ENCODE measurements at regions not wholly inside any gene's neighbourhood (a gene's known extent, or its start where the extent isn't known, plus 50 kb on each side); places are given as distances from the start of the nearest gene placed in this dataset.

- WGBS, 2 donors, result 68 to 85% methylated on average over 6 of the region's 6 CpGs
- ATAC-seq (ENCODE audit: insufficient read depth, low FRiP score) (no peak), DNase-seq (no peak)
- Histone ChIP-seq H3K36me3 (ENCODE audit: control insufficient read depth in 4 of 4, insufficient read depth in 4 of 4, low read length in 4 of 4) (no peaks in the 10 kb centered on the region), H3K9me3 (ENCODE audit: control insufficient read depth in 4 of 4, insufficient read depth in 3 of 4, low read length in 3 of 4) (no peaks in the 10 kb centered on the region), H3K9ac (ENCODE audit: insufficient read depth in 1 of 2, low read length in 2 of 2) (no peak overlapping the region), H3K4me3 (no peak overlapping the region), H3K27ac (ENCODE audit: low read depth in 1 of 2, low read length in 1 of 2) (no peak overlapping the region), H3K27me3 (ENCODE audit: control insufficient read depth in 3 of 3, insufficient read depth in 3 of 3, low read length in 2 of 3) (no peaks in the 10 kb centered on the region), H3K4me1 (ENCODE audit: control insufficient read depth in 5 of 5, insufficient read depth in 5 of 5, low read length in 5 of 5) (peaks cover 0 to 2% (median 0%) of the 10 kb centered on the region in 5 donors)
- TF ChIP-seq CTCF (IDR thresholded peaks at IDR 0.05; ENCODE audit: control extremely low read depth, extremely low read depth), result no peak
Measured at GRCh38 chr12:13387101-13387500, 190.6 kb downstream of the EMP1 start.

DNA sequence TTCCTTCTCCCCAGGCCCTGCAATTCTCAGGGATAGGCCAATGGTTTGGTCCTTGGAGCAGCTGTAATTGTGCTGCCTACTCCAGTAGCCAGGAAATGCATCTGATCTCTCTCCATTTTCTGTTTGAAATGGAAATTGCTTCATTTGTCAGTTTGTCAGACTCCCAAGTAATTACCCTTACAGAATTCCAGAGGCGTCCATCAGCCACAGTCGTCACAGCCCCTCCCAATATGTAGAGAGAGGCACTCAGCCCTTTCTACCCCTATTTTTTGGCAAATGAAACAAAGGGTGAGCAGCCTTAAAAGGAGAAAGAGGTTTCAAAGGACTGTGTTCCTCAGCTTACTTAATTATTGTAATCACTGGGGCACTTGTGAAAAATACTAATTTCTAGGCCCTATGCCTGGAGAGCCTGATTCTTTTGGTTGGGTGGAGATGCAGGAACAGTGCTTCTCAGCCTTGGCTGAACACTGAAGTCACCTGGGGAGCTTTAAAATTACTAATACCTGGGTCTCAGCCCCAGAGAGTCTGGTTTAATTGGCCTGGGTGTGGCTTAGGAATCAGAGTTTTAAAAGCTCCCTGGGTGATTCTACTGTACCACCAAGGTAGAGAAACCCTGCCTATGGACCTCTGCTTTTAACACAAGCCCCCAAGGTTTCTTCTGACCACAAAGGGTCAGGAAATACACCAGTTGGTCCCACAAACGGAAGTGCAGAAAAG lies 190.0 kb downstream of the EMP1 start:
- ATAC-seq (ENCODE audit: insufficient read depth, low FRiP score) (no peak), DNase-seq (no peak)
- H3K27me3 ChIP-seq (ENCODE audit: control insufficient read depth in 3 of 3, insufficient read depth in 3 of 3, low read length in 2 of 3), result no peaks in the 10 kb centered on the region
- peaks cover 0 to 2% (median 0%) of the 10 kb centered on the region in 5 donors for H3K4me1 ChIP-seq (ENCODE audit: control insufficient read depth in 5 of 5, insufficient read depth in 5 of 5, low read length in 5 of 5)
- no peak overlapping the region for H3K4me3 ChIP-seq
- no peak for TF ChIP-seq CTCF (IDR thresholded peaks at IDR 0.05; ENCODE audit: control extremely low read depth, extremely low read depth)
- no peaks in the 10 kb centered on the region for H3K36me3 ChIP-seq (ENCODE audit: control insufficient read depth in 4 of 4, insufficient read depth in 4 of 4, low read length in 4 of 4)
- no peak overlapping the region for H3K9ac ChIP-seq (ENCODE audit: insufficient read depth in 1 of 2, low read length in 2 of 2)
- 58 to 75% methylated on average over 3 of the region's 3 CpGs for WGBS, 2 donors
- H3K27ac ChIP-seq (ENCODE audit: low read depth in 1 of 2, low read length in 1 of 2), result no peak overlapping the region
- H3K9me3 ChIP-seq (ENCODE audit: control insufficient read depth in 4 of 4, insufficient read depth in 3 of 4, low read length in 3 of 4), result no peaks in the 10 kb centered on the region

GRCh38 chr12:13383379-13383778 lies 186.9 kb downstream of the EMP1 start:
- H3K27ac ChIP-seq (ENCODE audit: low read depth in 1 of 2, low read length in 1 of 2), result no peak overlapping the region
- no peak overlapping the region for H3K4me3 ChIP-seq
- DNase-seq (no peak), ATAC-seq (ENCODE audit: insufficient read depth, low FRiP score) (no peak)
- WGBS, 2 donors, result 79 to 84% methylated on average over 3 of the region's 3 CpGs
- H3K9me3 ChIP-seq (ENCODE audit: control insufficient read depth in 4 of 4, insufficient read depth in 3 of 4, low read length in 3 of 4), result no peaks in the 10 kb centered on the region
- no peaks in the 10 kb centered on the region for H3K27me3 ChIP-seq (ENCODE audit: control insufficient read depth in 3 of 3, insufficient read depth in 3 of 3, low read length in 2 of 3)
- TF ChIP-seq CTCF (IDR thresholded peaks at IDR 0.05; ENCODE audit: control extremely low read depth, extremely low read depth), result no peak
- no peak overlapping the region for H3K9ac ChIP-seq (ENCODE audit: insufficient read depth in 1 of 2, low read length in 2 of 2)
- no peaks in the 10 kb centered on the region for H3K36me3 ChIP-seq (ENCODE audit: control insufficient read depth in 4 of 4, insufficient read depth in 4 of 4, low read length in 4 of 4)
- H3K4me1 ChIP-seq (ENCODE audit: control insufficient read depth in 5 of 5, insufficient read depth in 5 of 5, low read length in 5 of 5), result no peaks in the 10 kb centered on the region

DNA sequence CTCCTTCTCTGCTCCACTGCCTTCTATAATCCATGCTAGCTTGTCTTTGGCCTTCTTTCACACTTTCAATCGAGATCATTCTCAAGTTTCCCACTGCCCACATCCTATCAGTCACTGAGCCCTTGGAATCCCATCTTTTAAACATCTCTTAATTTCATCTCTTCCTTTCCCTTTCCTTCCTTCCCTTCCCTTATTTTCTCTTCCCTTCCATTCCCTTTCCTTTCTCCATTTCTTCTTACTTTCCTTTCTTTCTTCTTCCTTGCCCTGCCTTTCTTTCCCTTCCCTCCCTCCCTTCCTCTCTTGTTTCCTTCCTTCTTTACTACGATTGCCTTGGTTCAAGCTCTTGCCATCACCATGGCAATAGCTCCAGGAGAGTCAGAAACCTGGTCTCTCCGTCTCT lies 183.8 kb downstream of the EMP1 start:
- Histone ChIP-seq H3K27me3 (ENCODE audit: control insufficient read depth in 3 of 3, insufficient read depth in 3 of 3, low read length in 2 of 3) (no peaks in the 10 kb centered on the region), H3K4me3 (no peak overlapping the region), H3K9me3 (ENCODE audit: control insufficient read depth in 4 of 4, insufficient read depth in 3 of 4, low read length in 3 of 4) (peaks cover 0 to 6% (median 2%) of the 10 kb centered on the region in 4 donors), H3K4me1 (ENCODE audit: control insufficient read depth in 5 of 5, insufficient read depth in 5 of 5, low read length in 5 of 5) (peaks cover 1 to 5% (median 4%) of the 10 kb centered on the region in 5 donors), H3K27ac (ENCODE audit: low read depth in 1 of 2, low read length in 1 of 2) (no peak overlapping the region), H3K36me3 (ENCODE audit: control insufficient read depth in 4 of 4, insufficient read depth in 4 of 4, low read length in 4 of 4) (no peaks in the 10 kb centered on the region), H3K9ac (ENCODE audit: insufficient read depth in 1 of 2, low read length in 2 of 2) (no peak overlapping the region)
- no peak for ATAC-seq (ENCODE audit: insufficient read depth, low FRiP score)
- no peak for TF ChIP-seq CTCF (IDR thresholded peaks at IDR 0.05; ENCODE audit: control extremely low read depth, extremely low read depth)
- no peak for DNase-seq
- 72 to 75% methylated on average over 3 of the region's 3 CpGs for WGBS, 2 donors
